Activated naive CD8-positive, alpha-beta T cell treated with anti-CD3 and anti-CD28 coated beads for 36 hours (primary cell): ENCODE measurements at regions not wholly inside any gene's neighbourhood (a gene's known extent, or its start where the extent isn't known, plus 50 kb on each side); places are given as distances from the start of the nearest gene placed in this dataset.
"Not testable (repeated sequence)": the region's sequence is repeated elsewhere in the genome, so short reads cannot be mapped to it uniquely, and the experiment has no call there.

Source experiments
- DNase-seq: peaks from one replicate; pipeline ENCODE4 v3.0.0; 2021
- H3K27ac Mint-ChIP-seq: one replicate; pipeline ENCODE4 v1.8.0; 2022; ENCODE audit warnings: mild to moderate bottlenecking, moderate library complexity, mixed read lengths
- H3K27me3 Mint-ChIP-seq: one replicate; pipeline ENCODE4 v1.8.0; 2022; ENCODE audit warnings: mild to moderate bottlenecking, mixed read lengths
- H3K36me3 Mint-ChIP-seq: one replicate; pipeline ENCODE4 v1.8.0; 2021; ENCODE audit warnings: mild to moderate bottlenecking, mixed read lengths
- H3K4me1 Mint-ChIP-seq: one replicate; pipeline ENCODE4 v1.8.0; 2021; ENCODE audit warnings: mixed read lengths
- H3K4me3 Mint-ChIP-seq: one replicate; pipeline ENCODE4 v1.8.0; 2022; ENCODE audit warnings: mild to moderate bottlenecking, moderate library complexity, mixed read lengths
- H3K9me3 Mint-ChIP-seq: one replicate; pipeline ENCODE4 v1.8.0; 2022; ENCODE audit warnings: mixed read lengths

- Mint-ChIP-seq H3K27ac (no peak overlapping the region), H3K9me3 (peaks cover 5% of the 10 kb centered on the region), H3K27me3 (peaks cover 3% of the 10 kb centered on the region), H3K36me3 (no peaks in the 10 kb centered on the region), H3K4me1 (no peaks in the 10 kb centered on the region), H3K4me3 (no peak overlapping the region)
- DNase-seq, result no peak
These were observed 351.8 kb downstream of the SHANK2 start for GRCh38 chr11:70900540-70900939.

- H3K4me1 Mint-ChIP-seq, result no peaks in the 10 kb centered on the region
- peaks cover 3% of the 10 kb centered on the region for H3K27me3 Mint-ChIP-seq
- H3K9me3 Mint-ChIP-seq, result peaks cover 3% of the 10 kb centered on the region
- no peak overlapping the region for H3K27ac Mint-ChIP-seq
- H3K36me3 Mint-ChIP-seq, result no peaks in the 10 kb centered on the region
- no peak for DNase-seq
- no peak overlapping the region for H3K4me3 Mint-ChIP-seq
These were observed 350.3 kb downstream of the SHANK2 start for GRCh38 chr11:70901951-70902521.

- H3K27me3 Mint-ChIP-seq, H3K9me3 Mint-ChIP-seq, H3K36me3 Mint-ChIP-seq, DNase-seq, H3K4me1 Mint-ChIP-seq, H3K4me3 Mint-ChIP-seq, H3K27ac Mint-ChIP-seq: not testable (repeated sequence)
These were observed 349.1 kb downstream of the SHANK2 start for GRCh38 chr11:70903229-70903628.

DNA sequence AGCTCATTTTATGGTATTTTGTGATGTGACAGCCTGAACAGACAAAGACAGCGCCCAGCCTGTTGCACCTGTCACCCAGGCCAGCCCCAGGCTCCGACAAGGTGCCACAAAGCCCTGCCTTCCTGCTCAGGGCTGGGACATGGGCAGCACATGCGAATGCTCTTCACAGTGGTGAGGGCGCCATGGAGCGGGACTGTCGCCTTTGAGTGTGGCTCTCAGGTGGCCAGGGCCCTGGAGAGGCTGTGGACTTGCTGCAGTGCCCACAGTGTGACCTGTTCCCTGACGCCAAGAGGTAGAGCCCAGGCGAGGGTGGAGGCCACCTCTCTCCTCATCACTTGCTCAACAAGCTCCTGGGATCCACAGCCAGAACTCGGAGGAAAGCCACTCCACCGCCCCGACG, 346.3 kb downstream of the SHANK2 start:
- Mint-ChIP-seq H3K4me3 (no peak overlapping the region), H3K27ac (no peak overlapping the region), H3K4me1 (no peaks in the 10 kb centered on the region), H3K27me3 (peaks cover 8% of the 10 kb centered on the region), H3K36me3 (no peaks in the 10 kb centered on the region), H3K9me3 (no peaks in the 10 kb centered on the region)
- DNase-seq, result no peak

- Mint-ChIP-seq H3K27me3 (peaks cover 19% of the 10 kb centered on the region), H3K9me3 (no peaks in the 10 kb centered on the region)
These were observed 344.2 kb downstream of the SHANK2 start for GRCh38 chr11:70908223-70908622.

GRCh38 chr11:70910835-70911234, 341.5 kb downstream of the SHANK2 start:
- Mint-ChIP-seq H3K9me3 (no peaks in the 10 kb centered on the region), H3K4me3 (no peak overlapping the region), H3K27me3 (peaks cover 22% of the 10 kb centered on the region), H3K27ac (no peak overlapping the region), H3K4me1 (no peaks in the 10 kb centered on the region), H3K36me3 (no peaks in the 10 kb centered on the region)
- DNase-seq, result no peak

More at GRCh38 chr11:70908223-70908622, 344.2 kb downstream of the SHANK2 start:
- Mint-ChIP-seq H3K4me1 (no peaks in the 10 kb centered on the region), H3K4me3 (no peak overlapping the region), H3K27ac (no peak overlapping the region), H3K36me3 (no peaks in the 10 kb centered on the region)
- DNase-seq, result no peak

- peaks cover 22% of the 10 kb centered on the region for H3K27me3 Mint-ChIP-seq
- no peak overlapping the region for H3K4me3 Mint-ChIP-seq
- no peaks in the 10 kb centered on the region for H3K36me3 Mint-ChIP-seq
- H3K27ac Mint-ChIP-seq, result no peak overlapping the region
- no peaks in the 10 kb centered on the region for H3K4me1 Mint-ChIP-seq
- peak; percentile 3 for DNase-seq
- no peaks in the 10 kb centered on the region for H3K9me3 Mint-ChIP-seq
These were observed 340.0 kb downstream of the SHANK2 start for GRCh38 chr11:70912226-70912840.

GRCh38 chr11:70913715-70914231, 338.6 kb downstream of the SHANK2 start:
- H3K27me3 Mint-ChIP-seq, result peaks cover 22% of the 10 kb centered on the region
- H3K4me1 Mint-ChIP-seq, result no peaks in the 10 kb centered on the region
- DNase-seq, result no peak
- no peak overlapping the region for H3K4me3 Mint-ChIP-seq
- no peak overlapping the region for H3K27ac Mint-ChIP-seq
- no peaks in the 10 kb centered on the region for H3K36me3 Mint-ChIP-seq
- H3K9me3 Mint-ChIP-seq, result no peaks in the 10 kb centered on the region

DNA sequence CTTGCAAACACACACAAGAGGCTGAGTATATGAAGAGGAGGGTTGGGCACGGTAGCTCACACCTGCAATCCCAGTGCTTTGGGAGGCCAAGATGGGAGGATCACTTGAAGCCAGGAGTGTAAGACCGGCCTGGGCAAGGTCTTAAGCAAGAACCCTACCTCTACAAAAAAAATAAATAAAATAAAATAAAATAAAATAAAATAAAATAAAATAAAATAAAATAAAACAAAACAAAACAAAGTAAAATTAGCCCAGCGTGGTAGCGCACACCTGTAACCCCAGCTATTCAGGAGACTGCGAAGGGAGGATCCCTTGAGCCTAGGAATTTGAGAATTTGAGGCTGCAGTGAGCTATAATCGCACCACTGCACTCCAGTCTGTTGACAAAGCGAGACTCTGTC, 337.9 kb downstream of the SHANK2 start:
- no peaks in the 10 kb centered on the region for H3K4me1 Mint-ChIP-seq
- no peak for DNase-seq
- peaks cover 22% of the 10 kb centered on the region for H3K27me3 Mint-ChIP-seq
- H3K4me3 Mint-ChIP-seq, result no peak overlapping the region
- no peak overlapping the region for H3K27ac Mint-ChIP-seq
- H3K9me3 Mint-ChIP-seq, result no peaks in the 10 kb centered on the region
- no peaks in the 10 kb centered on the region for H3K36me3 Mint-ChIP-seq

DNA sequence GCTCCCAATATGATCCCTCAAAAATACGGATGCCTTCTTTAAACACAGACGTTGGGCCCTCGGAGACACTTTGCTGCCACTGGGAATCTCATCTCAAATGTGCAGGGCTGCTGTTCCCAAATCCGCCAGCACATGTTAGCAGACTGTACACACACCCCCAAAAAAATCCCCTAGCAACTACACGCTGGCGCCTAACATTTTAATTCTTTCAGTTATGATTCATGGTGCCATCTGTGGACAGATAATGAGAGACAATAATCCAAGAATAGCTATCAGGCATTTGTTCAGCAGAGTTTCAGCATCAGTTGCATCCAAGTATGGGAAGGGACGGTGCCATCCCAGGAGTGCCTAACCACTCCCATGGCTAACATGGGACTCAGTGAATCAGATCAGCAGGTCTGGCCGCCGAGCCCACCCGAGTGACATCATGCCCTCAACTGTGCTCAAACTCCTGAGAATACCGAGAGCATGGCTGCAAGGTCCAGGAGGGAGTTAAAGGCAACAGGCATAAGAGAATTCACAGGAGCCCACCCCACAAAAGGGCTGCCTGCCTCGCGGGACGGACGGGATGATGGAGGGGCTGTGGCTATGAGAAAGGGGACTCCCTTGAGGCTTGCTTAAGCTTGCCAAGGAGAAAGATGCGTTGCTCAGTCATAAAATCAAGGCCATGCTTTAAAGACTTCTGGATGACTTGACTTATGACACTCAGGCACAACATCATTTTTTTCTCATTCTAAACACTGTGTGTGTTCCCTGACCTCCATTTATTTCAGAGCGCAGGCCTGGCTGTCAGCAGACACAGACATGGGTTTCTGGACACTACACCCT, 337.0 kb downstream of the SHANK2 start:
- Mint-ChIP-seq H3K36me3 (peaks cover 2% of the 10 kb centered on the region), H3K9me3 (peaks cover 4% of the 10 kb centered on the region), H3K4me3 (no peak overlapping the region), H3K27me3 (peaks cover 22% of the 10 kb centered on the region), H3K27ac (no peak overlapping the region), H3K4me1 (no peaks in the 10 kb centered on the region)
- DNase-seq, result no peak

DNA sequence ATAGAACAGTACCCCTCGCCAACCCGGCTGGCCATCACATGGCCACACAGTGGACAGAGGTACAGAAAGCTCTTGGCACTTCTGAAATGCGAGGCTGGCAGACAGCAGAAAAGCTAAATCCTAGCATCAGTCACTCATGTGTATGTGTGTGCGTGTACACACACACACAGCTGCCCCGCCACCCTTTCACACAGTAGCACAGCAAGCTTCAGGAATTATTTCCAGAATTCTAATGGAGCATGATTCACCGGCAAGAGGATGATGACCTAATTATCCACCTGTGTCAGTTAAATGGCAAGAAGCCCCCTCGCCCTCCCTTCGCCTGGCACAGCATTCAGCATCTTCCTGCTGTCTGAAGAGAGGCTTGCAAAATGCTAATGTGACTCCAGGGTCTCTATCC, 336.0 kb downstream of the SHANK2 start:
- H3K9me3 Mint-ChIP-seq, result peaks cover 12% of the 10 kb centered on the region
- no peak overlapping the region for H3K4me3 Mint-ChIP-seq
- DNase-seq, result no peak
- H3K4me1 Mint-ChIP-seq, result no peaks in the 10 kb centered on the region
- H3K27me3 Mint-ChIP-seq, result peaks cover 16% of the 10 kb centered on the region
- H3K27ac Mint-ChIP-seq, result no peak overlapping the region
- H3K36me3 Mint-ChIP-seq, result peaks cover 2% of the 10 kb centered on the region

- peaks cover 25% of the 10 kb centered on the region for H3K9me3 Mint-ChIP-seq
- H3K27ac Mint-ChIP-seq, result no peak overlapping the region
- no peak overlapping the region for H3K4me3 Mint-ChIP-seq
- no peaks in the 10 kb centered on the region for H3K4me1 Mint-ChIP-seq
- peaks cover 3% of the 10 kb centered on the region for H3K27me3 Mint-ChIP-seq
- DNase-seq, result no peak
- peaks cover 2% of the 10 kb centered on the region for H3K36me3 Mint-ChIP-seq
These were observed 334.1 kb downstream of the SHANK2 start for GRCh38 chr11:70918242-70918641.

- Mint-ChIP-seq H3K27me3 (no peaks in the 10 kb centered on the region), H3K4me3 (no peak overlapping the region), H3K36me3 (peaks cover 2% of the 10 kb centered on the region), H3K4me1 (no peaks in the 10 kb centered on the region), H3K27ac (no peak overlapping the region), H3K9me3 (peaks cover 25% of the 10 kb centered on the region)
- DNase-seq, result no peak
These were observed 330.6 kb downstream of the SHANK2 start for GRCh38 chr11:70921804-70922203.

- H3K36me3 Mint-ChIP-seq, result peaks cover 2% of the 10 kb centered on the region
- no peak for DNase-seq
- no peak overlapping the region for H3K4me3 Mint-ChIP-seq
- peaks cover 25% of the 10 kb centered on the region for H3K9me3 Mint-ChIP-seq
- peaks cover 4% of the 10 kb centered on the region for H3K27me3 Mint-ChIP-seq
- H3K27ac Mint-ChIP-seq, result no peak overlapping the region
- H3K4me1 Mint-ChIP-seq, result no peaks in the 10 kb centered on the region
These were observed 328.3 kb downstream of the SHANK2 start for GRCh38 chr11:70924108-70924507.

DNA sequence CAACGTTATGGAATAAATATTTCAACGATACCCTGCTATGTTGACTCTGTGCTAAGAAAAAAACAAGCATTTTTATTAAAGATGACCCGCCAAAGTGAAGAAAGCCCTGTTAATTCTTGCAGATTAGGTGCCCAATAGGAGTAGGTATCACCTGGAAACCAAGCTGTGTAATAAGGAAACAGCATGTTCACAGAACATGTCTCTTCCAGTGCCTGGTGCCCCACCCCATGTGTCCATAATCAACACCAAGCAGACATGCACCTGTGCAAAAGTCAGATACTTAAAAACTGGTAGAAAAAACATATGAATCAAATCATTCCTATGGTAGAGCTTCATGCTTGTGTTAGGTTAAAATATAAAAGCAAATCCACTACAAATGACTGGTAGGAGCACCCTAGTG, 327.1 kb downstream of the SHANK2 start:
- H3K27me3 Mint-ChIP-seq, result peaks cover 4% of the 10 kb centered on the region
- no peak for DNase-seq
- peaks cover 21% of the 10 kb centered on the region for H3K9me3 Mint-ChIP-seq
- no peak overlapping the region for H3K4me3 Mint-ChIP-seq
- no peaks in the 10 kb centered on the region for H3K36me3 Mint-ChIP-seq
- no peaks in the 10 kb centered on the region for H3K4me1 Mint-ChIP-seq
- H3K27ac Mint-ChIP-seq, result no peak overlapping the region
